Adrenal gland (tissue), 5 donors: ENCODE measurements at regions not wholly inside any gene's neighbourhood (a gene's known extent, or its start where the extent isn't known, plus 50 kb on each side); places are given as distances from the start of the nearest gene placed in this dataset.

Source experiments
- CTCF ChIP-seq, 6 experiments: fragments of 450-650 bp in 4 of 6; fragments of 200-600 bp in 2 of 6; sonication (generic) in 1 of 6; IDR thresholded peaks; 1 replicate in 5 of 6; 2 replicates in 1 of 6; pipeline versions ENCODE4 v1.5.1 to v1.8.0; 2016 to 2021; ENCODE audit warnings: antibody characterized with exemption in 6 of 6, mild to moderate bottlenecking in 2 of 6, moderate library complexity in 1 of 6
- POLR2A ChIP-seq, 2 donors: fragments of 450-650 bp; IDR thresholded peaks; one replicate each; pipeline ENCODE4 v1.6.1; 2017; ENCODE audit warnings: antibody characterized with exemption in 2 of 2, mild to moderate bottlenecking in 2 of 2, moderate library complexity in 1 of 2
- donor health status: DM: no; HTN: no; CAD: no.

GRCh38 chr2:15074751-15075700 is 442.5 kb downstream of the LRATD1 start:
- TF ChIP-seq CTCF (IDR thresholded peaks at IDR 0.05) (no peak), POLR2A (IDR thresholded peaks at IDR 0.05) (no peak)
